GM19372 (cell line): ENCODE measurements at regions not wholly inside any gene's neighbourhood (a gene's known extent, or its start where the extent isn't known, plus 50 kb on each side); places are given as distances from the start of the nearest gene placed in this dataset.
"Not testable (repeated sequence)": the region's sequence is repeated elsewhere in the genome, so short reads cannot be mapped to it uniquely, and the experiment has no call there.

Source experiments
- ATAC-seq: cut with Tn5 transposase; IDR thresholded peaks from one replicate; pipeline ENCODE4 v1.9.1; 2021; ENCODE audit warnings: mild to moderate bottlenecking, low read depth, moderate library complexity; ENCODE audit not compliant: unreplicated experiment

DNA sequence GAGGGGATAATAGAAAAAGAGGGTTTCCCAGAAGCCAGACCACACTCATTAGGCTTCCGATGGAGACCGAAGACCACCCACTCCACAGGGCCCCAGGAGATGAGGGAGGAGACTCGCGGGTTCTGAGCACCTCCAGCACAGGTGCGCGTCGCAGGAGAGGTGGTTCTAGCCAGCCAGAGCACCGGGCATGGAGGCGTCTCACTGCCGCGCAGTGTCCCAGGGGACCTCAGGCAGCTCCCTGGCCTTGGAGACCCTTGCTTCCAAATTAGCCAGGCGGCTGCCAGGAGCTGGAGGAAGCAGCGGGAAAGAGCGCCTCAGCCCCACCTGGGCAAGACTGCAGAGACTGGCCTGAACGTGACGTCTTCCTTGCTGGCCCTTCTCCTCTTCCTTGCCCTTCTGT lies 115.4 kb upstream of the FBXL7 start:
- no peak for ATAC-seq

DNA sequence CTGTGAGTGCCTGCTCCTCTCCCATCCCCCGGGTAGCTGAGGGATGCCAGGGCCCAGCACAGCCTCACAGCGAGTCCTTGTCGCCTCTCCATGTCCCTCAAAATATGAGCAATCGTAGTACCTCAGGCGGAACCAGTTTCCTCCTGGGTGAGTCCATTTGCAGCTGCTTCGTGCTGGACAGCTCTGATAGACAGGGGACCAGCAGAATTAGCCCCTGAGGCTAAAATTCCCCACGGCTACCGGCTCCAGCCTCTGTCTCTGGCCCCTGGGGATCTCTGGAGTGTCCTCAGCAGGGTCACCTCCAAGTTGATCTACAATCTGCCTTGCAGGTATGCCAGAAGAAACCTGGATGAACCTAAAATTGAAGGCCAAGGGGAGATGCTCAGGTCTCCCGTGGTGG lies 115.8 kb upstream of the FBXL7 start:
- ATAC-seq: no peak

DNA sequence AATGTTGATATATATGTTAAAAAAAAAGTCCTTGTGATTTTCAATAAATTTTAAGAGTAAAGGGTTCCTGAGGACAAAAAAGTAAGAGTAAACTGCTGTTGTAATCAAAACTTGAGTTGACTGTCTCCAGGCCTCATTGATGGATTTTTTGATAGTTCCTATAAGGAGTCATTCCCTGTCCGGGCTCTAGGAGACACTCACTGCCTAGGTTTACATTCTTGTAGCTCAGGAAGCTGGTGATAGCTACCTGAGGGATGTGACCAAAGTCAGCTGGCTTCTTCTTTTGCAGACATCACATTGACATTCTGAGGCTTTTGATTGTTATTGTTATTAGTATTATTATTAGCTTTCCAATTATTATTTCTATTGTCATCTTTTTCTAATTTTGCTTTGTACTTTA lies 116.5 kb upstream of the FBXL7 start:
- ATAC-seq: no peak

DNA sequence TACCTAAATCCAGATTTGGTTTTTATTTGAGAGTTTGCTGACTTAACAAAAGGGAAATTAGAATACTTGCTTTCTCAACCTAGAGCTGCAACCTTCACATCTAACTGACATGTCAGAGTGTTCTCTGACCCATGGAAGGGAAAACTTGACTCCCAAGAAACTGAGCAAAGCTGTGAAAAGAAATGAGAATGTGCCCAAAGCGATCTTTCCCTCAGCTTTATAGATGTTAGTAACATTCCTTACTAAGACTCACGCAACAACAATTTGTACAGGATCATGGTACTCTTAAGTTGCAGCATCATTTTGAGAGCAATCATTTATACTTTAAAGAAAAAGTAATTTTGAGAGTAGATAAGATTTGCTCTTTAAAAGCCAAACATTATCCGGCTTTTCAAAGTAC lies 117.0 kb upstream of the FBXL7 start:
- ATAC-seq: no peak

DNA sequence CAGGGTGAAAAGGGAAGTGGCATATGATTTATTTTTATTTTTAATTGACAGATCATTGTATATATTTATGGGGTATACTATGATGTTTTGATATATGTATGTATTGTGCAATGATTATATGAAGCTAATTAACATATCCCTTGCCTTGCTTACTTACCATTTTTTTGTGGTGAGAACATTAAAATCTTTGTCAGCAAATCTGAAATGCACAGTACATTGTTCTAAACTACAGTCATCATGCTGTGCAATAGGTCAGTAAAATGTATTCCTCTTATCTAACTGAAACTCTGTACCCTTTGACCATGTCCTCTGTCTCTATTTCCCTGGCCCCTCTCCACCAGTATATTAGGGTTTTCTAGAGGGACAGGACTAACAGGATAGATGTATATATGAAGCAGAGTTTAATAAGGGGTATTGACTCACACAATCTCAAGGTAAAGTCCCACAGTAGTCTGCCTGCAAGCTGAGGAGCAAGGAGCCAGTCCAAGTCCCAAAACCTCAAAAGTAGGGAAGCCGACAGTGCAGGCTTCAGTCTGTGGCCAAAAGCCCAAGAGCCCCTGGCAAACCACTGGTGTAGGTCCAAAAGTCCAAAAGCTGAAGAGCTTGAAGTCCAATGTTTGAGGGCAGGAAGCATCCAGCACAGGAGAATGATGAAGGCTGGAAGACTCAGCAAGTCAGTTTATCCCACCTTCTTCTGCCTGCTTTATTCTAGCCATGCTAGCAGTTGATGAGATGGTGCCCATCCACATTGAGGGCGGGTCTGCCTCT lies 122.2 kb upstream of the FBXL7 start:
- ATAC-seq: no peak

DNA sequence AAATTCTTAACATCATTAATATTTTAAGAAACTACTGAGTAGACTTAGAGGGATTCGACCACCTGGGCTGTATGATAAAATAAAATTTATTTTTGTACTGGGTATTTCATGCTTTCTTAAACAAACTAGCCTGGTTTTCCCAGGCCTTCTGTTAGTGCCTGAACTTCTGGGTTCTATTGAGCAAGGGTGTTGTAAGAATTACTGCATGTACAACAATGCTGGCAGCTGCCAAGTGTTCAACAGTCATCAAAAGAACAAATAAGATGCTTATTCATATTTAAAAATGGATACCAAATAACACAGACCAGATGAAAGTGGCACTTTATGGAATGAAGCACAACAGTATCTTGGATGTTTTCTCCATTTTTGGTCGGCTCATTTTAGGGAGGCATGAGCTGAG lies 123.2 kb upstream of the FBXL7 start:
- no peak for ATAC-seq

DNA sequence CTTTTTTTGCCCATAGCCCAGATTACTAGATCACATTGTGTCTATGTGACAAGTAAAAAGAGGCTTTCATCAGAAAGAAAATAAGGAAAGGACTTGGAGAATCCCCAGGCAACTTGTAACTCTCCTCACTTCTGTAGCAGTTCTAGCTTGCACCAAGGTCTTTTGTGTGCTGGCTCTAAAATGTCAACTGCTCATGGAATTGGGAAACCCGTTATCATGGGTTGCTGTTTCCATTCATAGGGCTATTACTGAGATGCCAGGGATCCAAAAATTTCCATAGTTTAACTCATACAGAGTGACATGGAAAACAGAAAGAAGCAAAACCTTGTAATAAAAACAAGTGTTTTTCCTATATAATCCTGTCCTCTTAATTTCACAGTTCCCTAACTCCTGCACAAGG lies 123.9 kb upstream of the FBXL7 start:
- ATAC-seq: no peak

DNA sequence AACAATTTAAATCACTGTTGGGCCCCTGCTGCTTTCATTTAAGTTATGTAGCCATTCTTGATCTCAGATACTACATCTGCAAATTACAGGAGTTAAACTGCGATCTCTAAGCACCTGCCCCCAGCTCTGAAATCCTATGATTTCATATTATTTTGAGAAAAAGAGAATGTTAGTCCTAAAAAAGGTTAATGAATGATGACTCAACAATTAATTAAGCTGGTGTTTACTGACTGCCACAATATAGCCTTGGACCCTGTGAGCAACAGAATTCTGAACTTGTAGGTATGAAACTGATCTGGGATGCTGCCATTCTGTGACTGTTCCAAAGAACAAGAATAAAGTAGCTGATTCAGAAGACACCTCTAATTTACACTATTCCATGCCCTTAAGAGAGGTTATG lies 124.4 kb upstream of the FBXL7 start:
- ATAC-seq: no peak

DNA sequence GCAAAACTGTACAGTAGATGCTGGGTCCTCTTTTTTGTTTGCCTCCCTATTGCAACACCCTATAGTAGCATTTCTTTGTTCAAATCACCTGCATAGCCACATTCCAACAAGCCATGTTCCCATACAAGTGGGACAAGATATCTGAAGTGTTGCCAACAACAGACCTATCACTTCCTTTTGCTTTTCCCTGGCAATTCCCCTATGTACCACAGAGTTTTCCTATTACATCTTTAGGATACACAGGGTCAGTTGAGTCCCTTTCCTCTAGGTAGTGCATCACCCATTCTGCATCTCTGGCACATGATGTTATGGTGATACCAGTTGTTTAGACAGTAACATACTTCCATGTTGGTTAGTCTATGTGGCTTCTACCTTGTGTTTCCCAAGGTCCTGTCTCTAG lies 125.1 kb upstream of the FBXL7 start:
- ATAC-seq: no peak

DNA sequence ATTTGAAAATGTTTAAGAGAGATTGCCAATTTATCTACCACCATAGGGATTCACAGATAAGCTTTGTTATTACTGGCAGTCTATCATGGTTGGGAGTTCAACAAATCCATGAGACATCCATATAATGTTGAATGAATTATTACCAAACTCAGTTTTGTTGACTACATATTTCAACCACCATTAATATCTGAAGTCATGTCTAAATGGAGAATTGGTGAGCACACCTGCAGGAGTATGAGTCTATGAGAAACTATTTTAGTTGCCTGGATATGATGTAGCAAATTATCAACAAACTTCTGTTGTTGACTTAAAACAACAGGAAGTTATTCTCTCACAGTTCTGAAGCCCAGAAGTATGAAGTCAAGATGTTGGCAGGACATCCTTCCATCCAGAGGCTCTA lies 126.8 kb upstream of the FBXL7 start:
- ATAC-seq: no peak

DNA sequence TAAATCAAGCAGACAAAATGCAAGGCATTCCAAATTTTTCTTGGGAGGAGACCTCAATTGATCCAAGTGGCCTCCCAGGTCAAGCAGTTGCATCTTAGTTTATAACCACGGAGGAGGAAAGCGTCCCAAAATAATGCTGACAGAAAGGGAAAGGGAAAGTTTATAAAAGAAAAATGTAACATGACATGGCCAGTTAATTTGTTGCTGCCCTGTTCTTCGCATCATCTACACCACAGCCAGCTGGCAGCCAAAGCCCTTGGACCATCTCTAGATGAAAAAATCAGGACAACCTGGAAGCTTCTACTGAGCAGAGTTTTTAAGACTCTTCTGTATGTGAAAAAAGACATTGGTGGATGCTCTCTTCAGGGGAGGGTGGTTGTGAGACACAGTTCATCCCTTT lies 128.8 kb upstream of the FBXL7 start:
- no peak for ATAC-seq

DNA sequence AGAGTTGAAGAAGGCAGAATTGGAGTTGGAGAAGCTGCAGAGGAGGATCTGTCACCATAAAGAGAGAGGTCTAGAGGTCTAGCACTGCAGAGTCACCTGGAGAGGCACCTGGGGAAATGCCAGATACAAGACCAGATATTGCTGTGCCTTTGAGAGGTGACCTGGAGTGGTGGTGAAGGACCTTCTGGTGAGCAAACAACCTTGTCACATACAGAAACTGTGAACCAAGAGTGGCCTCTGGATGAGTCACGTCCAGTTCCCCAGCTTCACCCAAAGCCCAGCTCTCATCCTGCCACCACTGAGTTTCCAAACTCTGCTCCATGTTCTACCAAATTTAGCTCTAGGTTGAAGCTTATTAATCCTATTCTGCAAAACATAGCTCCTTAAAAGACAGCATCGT lies 131.1 kb upstream of the FBXL7 start:
- ATAC-seq: no peak

DNA sequence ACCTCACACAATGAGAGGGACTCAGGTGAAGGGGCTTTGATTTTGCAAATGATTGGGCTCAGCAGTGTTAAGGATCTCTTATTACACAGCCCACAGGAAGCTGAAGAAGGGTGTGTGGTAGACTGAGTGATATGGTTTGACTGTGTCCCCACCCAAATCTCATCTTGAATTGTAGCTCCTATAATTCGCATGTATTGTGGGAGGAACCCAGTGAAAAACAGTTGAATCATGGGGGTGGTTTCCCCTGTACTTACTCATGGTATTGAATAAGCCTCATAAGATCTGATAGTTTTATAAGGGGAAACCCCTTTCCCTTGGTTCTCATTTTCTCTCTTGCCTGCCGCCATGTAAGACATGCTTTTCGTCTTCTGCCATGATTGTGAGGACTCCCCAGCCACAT lies 132.5 kb upstream of the FBXL7 start:
- no peak for ATAC-seq

DNA sequence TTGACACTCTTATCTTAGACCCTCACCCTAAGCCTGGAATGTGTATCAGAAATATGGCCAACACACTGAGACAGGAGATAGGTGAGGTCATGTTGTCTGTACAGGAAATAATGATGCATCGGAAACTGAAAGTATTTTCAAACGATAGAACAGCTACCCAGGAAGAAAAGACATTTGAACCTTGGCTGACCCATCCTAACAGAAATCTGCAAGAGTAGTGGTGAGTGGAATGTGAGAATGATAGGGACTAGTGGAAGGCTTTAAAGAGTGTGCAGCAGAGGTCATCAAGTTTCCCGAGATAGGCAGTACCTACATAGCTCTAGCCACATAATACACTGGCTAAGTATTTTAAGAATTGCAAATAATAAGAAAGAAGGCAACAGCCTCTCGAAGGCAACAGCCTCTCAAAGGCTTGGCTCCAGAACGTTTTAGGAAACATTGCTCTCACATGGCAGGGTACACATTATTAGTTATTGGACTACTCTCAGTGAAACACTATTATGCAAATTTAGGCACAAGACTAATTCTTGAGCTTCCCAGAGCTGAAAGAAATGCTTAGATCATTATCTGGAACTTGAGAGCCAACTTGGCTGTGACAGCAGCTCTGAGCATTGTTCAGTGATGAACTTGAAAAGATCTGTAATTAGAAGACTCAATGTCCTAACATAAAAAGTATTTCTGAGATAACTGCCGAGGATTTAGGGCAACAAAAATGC lies 133.1 kb upstream of the FBXL7 start:
- no peak for ATAC-seq

DNA sequence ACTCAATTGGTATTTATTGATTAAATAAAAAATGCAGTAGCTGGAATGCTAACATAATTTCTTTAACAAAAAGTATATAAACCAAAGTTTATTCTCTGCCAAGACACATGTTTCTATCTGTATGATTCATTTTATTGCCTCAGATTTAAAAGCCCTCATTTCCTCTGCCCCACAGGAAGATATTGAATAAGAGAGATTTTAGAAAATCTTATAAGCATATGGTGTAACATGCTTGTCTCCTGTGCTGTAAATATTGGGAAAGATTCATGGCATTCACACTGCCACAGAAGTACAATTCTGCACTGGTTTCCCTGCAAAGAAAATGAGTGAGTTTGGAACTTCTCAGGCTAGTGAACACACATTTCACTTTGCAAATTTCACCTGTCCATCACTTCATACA lies 134.9 kb upstream of the FBXL7 start:
- ATAC-seq: no peak

DNA sequence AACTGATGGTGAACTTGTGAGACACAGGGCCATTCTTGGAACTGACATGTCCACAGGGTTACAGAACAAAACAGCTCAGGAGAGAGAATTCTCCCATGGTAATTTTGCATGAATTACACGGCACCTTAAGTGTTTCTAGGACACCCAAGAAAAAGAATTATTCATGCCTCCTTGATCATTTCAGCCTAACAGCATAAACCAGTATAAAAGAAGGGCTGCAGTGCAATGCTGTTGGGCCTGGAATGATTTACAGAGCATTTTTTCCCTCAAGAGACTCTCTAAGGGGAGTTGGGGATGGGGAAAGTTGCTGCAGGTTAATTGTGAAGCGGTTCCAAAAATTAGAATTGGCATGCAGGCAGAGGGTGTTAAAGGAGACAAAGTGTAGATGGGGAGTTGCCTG lies 136.4 kb upstream of the FBXL7 start:
- ATAC-seq: no peak

DNA sequence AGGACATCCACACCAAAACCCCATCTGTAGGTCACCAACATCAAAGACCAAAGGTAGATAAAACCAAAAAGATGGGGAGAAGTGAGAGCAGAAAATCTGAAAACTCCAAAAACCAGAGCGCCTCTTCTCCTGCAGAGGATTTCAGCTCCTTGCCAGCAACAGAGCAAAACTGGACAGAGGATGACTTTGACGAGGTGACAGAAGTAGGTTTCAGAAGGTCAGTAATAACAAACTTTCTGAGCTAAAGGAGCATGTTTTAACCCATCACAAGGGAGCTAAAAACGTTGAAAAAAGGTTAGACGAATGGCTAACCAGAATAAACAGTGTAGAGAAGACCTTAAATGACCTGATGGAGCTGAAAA lies 142.9 kb upstream of the FBXL7 start:
- not testable (repeated sequence) for ATAC-seq

DNA sequence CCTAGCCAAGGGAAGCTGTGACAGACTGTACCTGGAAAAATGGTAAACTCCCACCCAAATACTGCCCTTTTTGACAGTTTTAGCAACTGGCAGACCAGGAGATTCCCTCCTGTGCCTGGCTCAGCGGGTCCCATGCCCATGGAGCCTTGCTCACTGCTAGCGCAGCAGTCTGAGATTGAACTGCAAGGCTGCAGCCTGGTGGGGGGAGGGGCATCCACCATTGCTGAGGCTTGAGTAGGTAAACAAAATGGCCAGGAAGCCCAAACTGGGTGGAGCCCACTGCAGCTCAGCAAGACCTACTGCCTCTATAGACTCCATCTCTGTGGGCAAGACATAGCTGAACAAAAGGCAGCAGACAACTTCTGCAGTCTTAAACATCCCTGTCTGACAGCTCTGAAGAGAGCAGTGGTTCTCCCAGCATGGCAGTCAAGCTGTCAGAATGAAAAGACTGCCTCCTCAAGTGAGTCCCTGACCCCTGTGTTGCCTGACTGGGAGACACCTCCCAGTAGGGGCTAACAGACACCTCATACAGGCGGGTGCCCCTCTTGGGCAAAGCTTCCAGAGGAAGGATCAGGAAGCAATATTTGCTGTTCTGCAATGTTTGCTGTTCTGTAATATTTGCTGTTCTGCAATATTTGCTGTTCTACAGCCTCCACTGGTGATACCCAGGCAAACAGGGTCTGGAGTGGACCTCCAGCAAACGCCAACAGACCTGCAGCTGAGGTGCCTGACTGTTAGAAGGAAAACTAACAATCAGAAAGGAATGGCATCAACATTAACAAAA lies 143.5 kb upstream of the FBXL7 start:
- ATAC-seq: not testable (repeated sequence)

DNA sequence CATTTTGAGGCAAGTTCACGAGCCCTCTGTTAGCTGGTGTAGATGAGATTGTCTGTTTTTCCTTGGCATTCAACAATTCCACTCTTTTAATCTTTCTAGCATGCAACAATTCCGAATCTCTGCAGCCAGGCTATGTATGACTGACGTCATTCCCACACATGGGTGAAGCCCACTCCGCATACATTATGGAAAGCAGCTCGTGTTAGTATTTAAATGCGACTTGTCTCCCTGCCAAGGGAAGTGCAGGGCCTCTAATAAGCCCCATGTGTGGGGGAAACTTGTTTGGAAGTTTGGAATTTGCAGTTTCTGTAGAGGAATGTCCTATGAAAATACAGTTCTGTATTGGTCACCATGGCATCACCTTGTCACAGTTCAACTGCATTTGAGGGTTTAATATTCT lies 146.0 kb upstream of the FBXL7 start:
- ATAC-seq: no peak

DNA sequence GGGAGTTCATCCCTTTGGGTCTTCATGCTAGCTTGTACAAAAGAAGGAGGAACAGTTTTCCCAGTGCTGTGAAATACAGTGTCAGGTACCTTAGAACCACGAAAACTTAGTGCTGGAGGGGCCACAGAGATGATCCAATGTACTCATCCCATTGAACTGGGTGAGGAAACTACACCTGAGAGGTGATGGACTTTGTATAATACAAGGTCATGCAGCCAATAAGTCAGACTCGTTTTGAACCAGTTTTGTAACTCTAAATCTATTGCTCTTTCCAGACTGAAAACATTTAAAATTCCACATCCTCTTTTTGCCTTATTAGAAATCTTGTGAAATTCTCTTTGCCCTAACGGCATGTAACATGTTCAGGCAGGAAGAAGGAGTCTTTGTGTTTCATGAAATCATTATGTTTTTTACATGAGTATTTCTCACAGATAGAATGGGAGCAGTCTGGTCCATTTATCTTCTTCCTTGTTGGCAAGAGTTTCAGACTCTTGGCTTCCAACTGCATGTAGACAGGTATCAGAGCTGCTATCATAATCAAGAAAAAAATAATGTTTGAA lies 146.8 kb upstream of the FBXL7 start:
- ATAC-seq: no peak

DNA sequence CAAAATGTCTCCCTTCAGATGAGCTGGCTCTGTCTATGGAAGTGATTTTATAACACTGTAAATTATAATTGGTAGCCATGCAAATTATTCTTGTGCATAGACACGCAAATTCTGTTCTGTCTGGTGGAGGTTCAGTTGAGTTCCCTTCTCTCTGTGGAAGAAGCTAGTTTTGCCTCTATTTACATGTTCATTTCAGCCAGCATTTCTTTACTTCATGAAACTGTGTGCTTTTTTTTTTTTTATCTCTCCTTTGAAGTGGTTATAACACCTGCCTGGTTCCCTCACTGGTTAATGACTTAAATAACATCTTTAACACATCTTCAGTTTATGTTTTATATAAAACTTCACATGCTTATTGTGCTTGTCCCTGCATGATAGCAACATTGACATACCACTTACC lies 149.4 kb upstream of the FBXL7 start:
- no peak for ATAC-seq
